GM12872 (cell line): ENCODE measurements at regions not wholly inside any gene's neighbourhood (a gene's known extent, or its start where the extent isn't known, plus 50 kb on each side); places are given as distances from the start of the nearest gene placed in this dataset.

Source experiments
- TF ChIP-seq, protein P1 (sequence below): IDR thresholded peaks from 3 replicates; pipeline ENCODE4 v1.5.1; 2011; ENCODE audit warnings: low read depth, mild to moderate bottlenecking, low read length, moderate library complexity; ENCODE audit not compliant: insufficient read depth

DNA sequence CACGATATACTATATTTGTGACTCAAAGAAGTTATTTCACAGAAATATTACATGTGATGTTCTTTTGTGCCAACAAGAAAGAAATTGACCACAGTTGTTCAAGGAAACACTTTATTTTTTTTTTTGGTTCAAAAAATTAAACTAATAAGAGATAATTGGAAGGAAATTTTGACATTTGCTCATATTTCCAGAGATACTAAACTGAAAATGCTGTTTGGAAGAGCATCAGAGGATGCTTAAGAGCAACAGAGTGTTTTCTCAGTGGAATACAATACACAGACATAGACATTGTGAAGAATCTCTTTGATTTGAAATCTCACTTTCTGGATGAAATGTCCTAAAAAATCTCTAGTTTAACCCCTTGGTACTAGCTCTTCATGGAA, 760.4 kb upstream of the CXADR start:
- TF ChIP-seq, protein P1, sequence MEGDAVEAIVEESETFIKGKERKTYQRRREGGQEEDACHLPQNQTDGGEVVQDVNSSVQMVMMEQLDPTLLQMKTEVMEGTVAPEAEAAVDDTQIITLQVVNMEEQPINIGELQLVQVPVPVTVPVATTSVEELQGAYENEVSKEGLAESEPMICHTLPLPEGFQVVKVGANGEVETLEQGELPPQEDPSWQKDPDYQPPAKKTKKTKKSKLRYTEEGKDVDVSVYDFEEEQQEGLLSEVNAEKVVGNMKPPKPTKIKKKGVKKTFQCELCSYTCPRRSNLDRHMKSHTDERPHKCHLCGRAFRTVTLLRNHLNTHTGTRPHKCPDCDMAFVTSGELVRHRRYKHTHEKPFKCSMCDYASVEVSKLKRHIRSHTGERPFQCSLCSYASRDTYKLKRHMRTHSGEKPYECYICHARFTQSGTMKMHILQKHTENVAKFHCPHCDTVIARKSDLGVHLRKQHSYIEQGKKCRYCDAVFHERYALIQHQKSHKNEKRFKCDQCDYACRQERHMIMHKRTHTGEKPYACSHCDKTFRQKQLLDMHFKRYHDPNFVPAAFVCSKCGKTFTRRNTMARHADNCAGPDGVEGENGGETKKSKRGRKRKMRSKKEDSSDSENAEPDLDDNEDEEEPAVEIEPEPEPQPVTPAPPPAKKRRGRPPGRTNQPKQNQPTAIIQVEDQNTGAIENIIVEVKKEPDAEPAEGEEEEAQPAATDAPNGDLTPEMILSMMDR: no peak

- TF ChIP-seq, protein P1: no peak
Measured at GRCh38 chr21:16755061-16755460, 757.8 kb upstream of the CXADR start.

DNA sequence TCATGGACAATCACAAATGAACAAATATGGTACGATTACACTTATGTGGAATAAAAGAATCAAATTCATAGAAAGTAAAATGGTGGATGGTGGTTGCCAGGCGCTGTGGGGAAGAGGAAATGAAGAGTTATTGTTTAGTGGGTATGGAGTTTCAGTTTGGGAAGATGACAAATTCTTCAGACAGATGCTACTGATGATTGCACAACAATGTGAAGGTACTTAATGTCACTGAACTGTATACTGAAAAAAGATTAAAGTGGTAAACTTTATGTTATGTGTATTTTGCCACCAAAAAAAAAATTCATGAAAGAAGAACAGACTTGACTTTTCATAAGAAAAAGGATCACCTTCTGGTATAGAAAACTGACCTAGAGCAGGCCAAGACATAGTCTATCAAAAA, 745.6 kb upstream of the CXADR start:
- TF ChIP-seq, protein P1: no peak

GRCh38 chr21:16768096-16768495, 744.7 kb upstream of the CXADR start:
- TF ChIP-seq, protein P1: no peak

- TF ChIP-seq, protein P1: no peak
Measured at GRCh38 chr21:16770266-16770665, 742.6 kb upstream of the CXADR start.

DNA sequence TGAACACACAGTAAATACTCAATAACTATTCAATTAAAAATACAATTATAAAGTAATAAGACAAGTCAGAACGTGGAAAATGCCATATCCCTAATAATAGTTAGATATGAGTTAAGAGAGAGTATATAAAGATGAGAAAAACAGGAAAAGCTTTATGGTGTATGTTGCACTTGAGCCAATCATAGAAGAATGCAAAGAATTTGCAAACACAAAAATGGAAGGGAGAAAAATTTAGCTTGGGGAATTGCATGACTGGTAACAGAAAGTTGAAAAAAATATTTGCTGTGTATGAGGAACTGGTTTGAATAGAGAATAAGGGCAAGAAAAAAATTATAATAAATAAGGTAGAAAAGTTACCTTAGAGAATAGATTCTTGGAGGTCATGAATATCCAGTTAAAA, 739.6 kb upstream of the CXADR start:
- TF ChIP-seq, protein P1: no peak

GRCh38 chr21:16775076-16775475, 737.8 kb upstream of the CXADR start:
- TF ChIP-seq, protein P1: no peak
